Chondrocyte (in vitro differentiated cells): ENCODE measurements at regions not wholly inside any gene's neighbourhood (a gene's known extent, or its start where the extent isn't known, plus 50 kb on each side); places are given as distances from the start of the nearest gene placed in this dataset.
"Not testable (repeated sequence)": the region's sequence is repeated elsewhere in the genome, so short reads cannot be mapped to it uniquely, and the experiment has no call there.

Experiments
- DNase-seq: peaks from one replicate; pipeline ENCODE4 v3.0.0; 2021; ENCODE audit warnings: mixed read lengths, low spot score
- H3K27ac Mint-ChIP-seq: one replicate; pipeline ENCODE4 v1.8.0; 2021; ENCODE audit warnings: mild to moderate bottlenecking, moderate library complexity, mixed read lengths; ENCODE audit not compliant: unreplicated experiment
- H3K27me3 Mint-ChIP-seq: 2 replicates; pipeline ENCODE4 v1.8.0; 2021; ENCODE audit warnings: low read depth, mixed read lengths
- H3K36me3 Mint-ChIP-seq: 2 replicates; pipeline ENCODE4 v1.8.0; 2021; ENCODE audit warnings: low read depth, mixed read lengths
- H3K4me1 Mint-ChIP-seq: 2 replicates; pipeline ENCODE4 v1.8.0; 2021; ENCODE audit warnings: low read depth, mild to moderate bottlenecking, mixed read lengths
- H3K4me3 Mint-ChIP-seq: one replicate; pipeline ENCODE4 v1.8.0; 2021; ENCODE audit warnings: mild to moderate bottlenecking, moderate library complexity, mixed read lengths; ENCODE audit not compliant: unreplicated experiment
- H3K9me3 Mint-ChIP-seq: 2 replicates; pipeline ENCODE4 v1.8.0; 2021; ENCODE audit warnings: low read depth, mixed read lengths
- TF ChIP-seq, protein P1 (sequence below): fragments of 200-600 bp; sonication (generic); IDR thresholded peaks from 2 replicates; pipeline ENCODE4 v1.5.0; 2021; ENCODE audit warnings: antibody characterized with exemption, mild to moderate bottlenecking, moderate library complexity

DNA sequence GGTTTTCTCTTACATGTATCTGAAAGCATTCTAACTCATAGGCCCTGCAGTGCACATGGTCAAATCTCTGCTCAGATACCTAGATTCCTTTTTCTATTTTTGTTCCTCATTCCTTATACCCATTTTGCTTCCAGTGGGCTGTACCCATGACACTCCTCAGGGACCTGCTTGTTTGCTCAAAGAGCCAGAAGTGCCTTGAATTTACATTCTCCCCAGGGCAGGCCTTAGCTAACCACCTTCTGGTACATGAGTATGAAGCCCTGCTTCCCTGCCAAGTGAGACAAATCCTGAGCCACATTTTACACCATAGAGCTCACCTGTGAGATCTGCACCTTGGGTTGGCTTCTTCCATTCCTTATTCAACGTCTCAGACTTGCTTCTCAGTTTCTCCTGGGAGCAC, 326.6 kb upstream of the SASH1 start:
- Mint-ChIP-seq H3K9me3 (peaks cover 8% of the 10 kb centered on the region), H3K27me3 (no peaks in the 10 kb centered on the region), H3K27ac (no peak overlapping the region), H3K4me1 (no peaks in the 10 kb centered on the region), H3K4me3 (no peak overlapping the region), H3K36me3 (peaks cover 2% of the 10 kb centered on the region)
- TF ChIP-seq, protein P1, sequence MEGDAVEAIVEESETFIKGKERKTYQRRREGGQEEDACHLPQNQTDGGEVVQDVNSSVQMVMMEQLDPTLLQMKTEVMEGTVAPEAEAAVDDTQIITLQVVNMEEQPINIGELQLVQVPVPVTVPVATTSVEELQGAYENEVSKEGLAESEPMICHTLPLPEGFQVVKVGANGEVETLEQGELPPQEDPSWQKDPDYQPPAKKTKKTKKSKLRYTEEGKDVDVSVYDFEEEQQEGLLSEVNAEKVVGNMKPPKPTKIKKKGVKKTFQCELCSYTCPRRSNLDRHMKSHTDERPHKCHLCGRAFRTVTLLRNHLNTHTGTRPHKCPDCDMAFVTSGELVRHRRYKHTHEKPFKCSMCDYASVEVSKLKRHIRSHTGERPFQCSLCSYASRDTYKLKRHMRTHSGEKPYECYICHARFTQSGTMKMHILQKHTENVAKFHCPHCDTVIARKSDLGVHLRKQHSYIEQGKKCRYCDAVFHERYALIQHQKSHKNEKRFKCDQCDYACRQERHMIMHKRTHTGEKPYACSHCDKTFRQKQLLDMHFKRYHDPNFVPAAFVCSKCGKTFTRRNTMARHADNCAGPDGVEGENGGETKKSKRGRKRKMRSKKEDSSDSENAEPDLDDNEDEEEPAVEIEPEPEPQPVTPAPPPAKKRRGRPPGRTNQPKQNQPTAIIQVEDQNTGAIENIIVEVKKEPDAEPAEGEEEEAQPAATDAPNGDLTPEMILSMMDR = no peak
- DNase-seq = no peak

DNA sequence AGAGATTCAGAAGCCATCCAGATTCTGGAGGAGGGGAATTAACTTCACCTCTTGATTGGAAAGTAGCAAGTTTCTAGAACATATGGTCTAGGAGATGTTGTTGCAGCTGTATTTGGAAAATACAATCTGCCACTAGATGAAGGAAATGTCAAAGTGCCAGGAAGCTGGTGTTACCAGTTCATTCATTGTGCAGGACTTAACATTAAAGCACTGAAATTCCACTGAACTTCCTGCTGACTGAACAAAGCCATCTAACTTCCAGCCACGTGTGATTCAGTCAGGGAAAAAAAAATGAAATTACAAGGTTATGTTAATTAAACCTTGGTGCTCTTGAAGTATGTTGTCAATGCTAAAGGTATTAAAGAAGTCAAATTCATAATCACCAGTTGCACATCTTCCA, 321.5 kb upstream of the SASH1 start:
- TF ChIP-seq, protein P1 = no peak
- Mint-ChIP-seq H3K27ac (no peak overlapping the region), H3K4me3 (no peak overlapping the region), H3K4me1 (no peaks in the 10 kb centered on the region), H3K27me3 (no peaks in the 10 kb centered on the region), H3K9me3 (peaks cover 8% of the 10 kb centered on the region), H3K36me3 (peaks cover 3% of the 10 kb centered on the region)
- no peak for DNase-seq

DNA sequence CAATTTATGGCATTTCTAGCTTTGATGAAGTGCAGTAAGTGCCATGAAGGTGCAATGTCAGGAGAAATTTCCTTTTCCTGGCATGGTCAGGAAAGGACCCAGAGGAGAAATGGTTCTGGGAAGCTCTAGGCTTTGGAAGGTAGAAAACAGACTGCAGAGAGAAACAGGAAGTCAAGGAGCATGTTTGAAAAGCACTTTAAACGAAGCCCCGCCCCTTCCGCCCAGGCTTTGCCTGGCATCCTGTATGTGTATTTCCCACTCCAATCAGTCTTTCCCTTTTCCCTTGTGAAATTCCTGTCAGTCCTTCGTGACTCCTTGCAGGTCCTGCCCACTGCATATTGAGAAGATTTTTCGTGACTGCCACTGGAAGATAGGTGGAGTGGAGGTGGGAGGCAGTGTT, 320.9 kb upstream of the SASH1 start:
- no peak overlapping the region for H3K27ac Mint-ChIP-seq
- TF ChIP-seq, protein P1 = no peak

DNA sequence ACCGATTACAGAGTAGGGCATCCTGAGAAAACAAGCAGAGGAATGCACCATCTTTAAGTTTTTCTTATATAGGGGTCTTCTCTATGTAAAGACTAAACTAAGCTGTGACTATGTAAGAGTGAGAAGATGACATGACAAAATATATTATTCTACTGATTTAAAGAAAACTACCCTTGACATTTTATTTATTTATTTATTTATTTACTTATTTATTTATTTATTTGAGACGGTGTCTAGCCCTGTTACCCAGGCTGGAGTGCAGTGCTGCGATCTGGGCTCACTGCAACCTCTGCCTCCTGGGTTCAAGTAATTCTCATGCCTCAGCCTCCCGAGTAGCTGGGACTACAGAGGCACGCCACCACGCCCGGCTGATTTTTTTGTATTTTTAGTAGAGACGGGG, 320.4 kb upstream of the SASH1 start:
- H3K4me3 Mint-ChIP-seq, H3K9me3 Mint-ChIP-seq, H3K27me3 Mint-ChIP-seq, H3K4me1 Mint-ChIP-seq, DNase-seq, H3K27ac Mint-ChIP-seq, H3K36me3 Mint-ChIP-seq: not testable (repeated sequence)

More for the DNA sequence above, 320.9 kb upstream of the SASH1 start:
- Mint-ChIP-seq H3K4me1 (no peaks in the 10 kb centered on the region), H3K9me3 (peaks cover 8% of the 10 kb centered on the region), H3K4me3 (no peak overlapping the region), H3K36me3 (peaks cover 4% of the 10 kb centered on the region), H3K27me3 (no peaks in the 10 kb centered on the region)
- no peak for DNase-seq

DNA sequence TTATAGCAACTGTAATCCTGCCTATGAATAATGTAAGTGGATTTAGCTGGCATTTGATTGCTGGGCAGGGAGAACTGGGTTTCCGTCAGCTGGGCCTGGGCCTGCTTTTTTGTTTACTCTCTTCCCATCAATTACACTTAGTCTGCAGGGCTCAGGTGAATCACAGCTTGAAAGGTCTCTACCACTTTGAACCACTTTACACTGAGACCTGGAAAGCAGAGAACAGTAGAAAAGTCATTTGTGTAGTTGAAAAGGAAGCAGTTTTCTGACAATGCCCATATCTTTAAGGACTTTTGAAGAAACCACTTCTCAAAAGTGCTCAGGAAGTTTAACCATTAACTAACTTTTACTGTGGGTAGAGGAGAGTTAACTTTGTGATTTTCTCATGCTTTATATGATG, 315.4 kb upstream of the SASH1 start:
- Mint-ChIP-seq H3K9me3 (peaks cover 6% of the 10 kb centered on the region), H3K4me3 (no peak overlapping the region), H3K27me3 (no peaks in the 10 kb centered on the region), H3K36me3 (peaks cover 4% of the 10 kb centered on the region), H3K4me1 (no peaks in the 10 kb centered on the region), H3K27ac (no peak overlapping the region)
- DNase-seq = no peak
- TF ChIP-seq, protein P1 = no peak

- no peak for DNase-seq
- Mint-ChIP-seq H3K27ac (no peak overlapping the region), H3K27me3 (no peaks in the 10 kb centered on the region), H3K4me3 (no peak overlapping the region), H3K36me3 (no peaks in the 10 kb centered on the region), H3K4me1 (peaks cover 3% of the 10 kb centered on the region), H3K9me3 (no peaks in the 10 kb centered on the region)
- TF ChIP-seq, protein P1 = no peak
These were observed 306.7 kb upstream of the SASH1 start for GRCh38 chr6:148035806-148036390.
